Renal pelvis (tissue), 1 donor: ENCODE measurements at regions not wholly inside any gene's neighbourhood (a gene's known extent, or its start where the extent isn't known, plus 50 kb on each side); places are given as distances from the start of the nearest gene placed in this dataset.

ENCODE experiments used
- DNase-seq: peaks from one replicate; pipeline ENCODE4 v3.0.0-alpha.2; 2013

GRCh38 chr6:42512579-42512978 is 51.2 kb upstream of the UBR2 start:
- DNase-seq = peak; percentile 42

GRCh38 chr6:42511803-42512422 is 51.9 kb upstream of the UBR2 start:
- DNase-seq = no peak

- no peak for DNase-seq
Measured at GRCh38 chr6:42510795-42511194, 53.0 kb upstream of the UBR2 start.

GRCh38 chr6:42509765-42510164 is 54.1 kb upstream of the UBR2 start:
- no peak for DNase-seq

GRCh38 chr6:42509256-42509655 is 54.6 kb upstream of the UBR2 start:
- DNase-seq = no peak

GRCh38 chr6:42507901-42508300 is 55.9 kb upstream of the UBR2 start:
- DNase-seq = peak; percentile 58

GRCh38 chr6:42507195-42507594 is 55.5 kb upstream of the TRERF1 start:
- no peak for DNase-seq

- DNase-seq = no peak
Measured at GRCh38 chr6:42506070-42506469, 54.3 kb upstream of the TRERF1 start.

GRCh38 chr6:42505385-42505718 is 53.6 kb upstream of the TRERF1 start:
- DNase-seq = no peak

GRCh38 chr6:42503894-42504293 is 52.2 kb upstream of the TRERF1 start:
- DNase-seq = no peak

- DNase-seq = no peak
Measured at GRCh38 chr6:42502990-42503389, 51.3 kb upstream of the TRERF1 start.

- DNase-seq = no peak
Measured at GRCh38 chr6:42502127-42502526, 50.4 kb upstream of the TRERF1 start.
